RWPE1 (cell line): ENCODE measurements at regions not wholly inside any gene's neighbourhood (a gene's known extent, or its start where the extent isn't known, plus 50 kb on each side); places are given as distances from the start of the nearest gene placed in this dataset.

Experiments used
- CTCF ChIA-PET: fragments of 350-600 bp; sonication (Branson Sonifier 250); formaldehyde crosslinking; extraction: SDS; loops from one replicate; lab custom pipeline; 2021; lab: Yijun Ruan, JAX
- POLR2A ChIA-PET: fragments of 400-600 bp; formaldehyde crosslinking; extraction: SDS; loops from one replicate; lab custom pipeline; 2020; ENCODE audit warnings: antibody characterized with exemption; ENCODE audit not compliant: low non-redundant PET; lab: Yijun Ruan, JAX
- DNase-seq: peaks from one replicate; pipeline ENCODE4 v3.0.0; 2012; ENCODE audit warnings: low spot score
- H3K27ac ChIP-seq: fragments of 450-650 bp; 2 replicates; pipeline ENCODE4 v1.5.1; 2017
- CTCF ChIP-seq: fragments of 450-650 bp; conservative IDR thresholded peaks from 2 replicates; pipeline ENCODE4 v1.5.1; 2017; ENCODE audit warnings: low read depth, mild to moderate bottlenecking

- no peak overlapping the region for H3K27ac ChIP-seq
- ChIA-PET CTCF (interaction anchor here (0.6 to 3.0 kb wide), 5 partner anchors 15 to 315 kb away, joined by 3 to 11 read pairs (median 3); no protein-coding TSS in a partner anchor), POLR2A (interaction anchor here (1.1 kb wide), 1 partner anchor 177 kb away, joined by 7 read pairs; no protein-coding TSS in a partner anchor)
- TF ChIP-seq CTCF, result no peak
- no peak for DNase-seq
These were observed 332.5 kb upstream of the CAMK1G start for GRCh38 chr1:209250861-209251636.

- no peak overlapping the region for H3K27ac ChIP-seq
- ChIA-PET POLR2A (no interaction called here), CTCF (no interaction called here)
- TF ChIP-seq CTCF, result no peak
- no peak for DNase-seq
These were observed 326.7 kb upstream of the CAMK1G start for GRCh38 chr1:209256766-209257350.

- no peak for TF ChIP-seq CTCF
These were observed 326.1 kb upstream of the CAMK1G start for GRCh38 chr1:209257454-209257853.

GRCh38 chr1:209260136-209260535 lies 323.4 kb upstream of the CAMK1G start:
- no peak for DNase-seq
- TF ChIP-seq CTCF, result no peak
- no peak overlapping the region for H3K27ac ChIP-seq
- ChIA-PET POLR2A (interaction anchor here (0.6 kb wide), 1 partner anchor 173 kb away, joined by 4 read pairs; no protein-coding TSS in a partner anchor), CTCF (interaction anchor here (2.7 kb wide), 1 partner anchor 12 kb away, joined by 11 read pairs; no protein-coding TSS in a partner anchor)

More at GRCh38 chr1:209257454-209257853, 326.1 kb upstream of the CAMK1G start:
- DNase-seq, result no peak
- ChIA-PET POLR2A (no interaction called here), CTCF (no interaction called here)
- H3K27ac ChIP-seq, result no peak overlapping the region

- H3K27ac ChIP-seq, result no peak overlapping the region
- no peak for DNase-seq
- ChIA-PET POLR2A (no interaction called here), CTCF (interaction anchor here (0.6 kb wide), 1 partner anchor 304 kb away, joined by 3 read pairs; no protein-coding TSS in a partner anchor)
- no peak for TF ChIP-seq CTCF
These were observed 320.9 kb upstream of the CAMK1G start for GRCh38 chr1:209262631-209263030.

- no peak for TF ChIP-seq CTCF
- POLR2A ChIA-PET, result no interaction called here
- CTCF ChIA-PET, result no interaction called here
- no peak overlapping the region; the same call in 1 of the 2 replicates for H3K27ac ChIP-seq
- DNase-seq, result no peak
These were observed 318.2 kb upstream of the CAMK1G start for GRCh38 chr1:209265301-209265700.
